ENCODE measurements at regions not wholly inside any gene's neighbourhood (a gene's known extent, or its start where the extent isn't known, plus 50 kb on each side); places are given as distances from the start of the nearest gene placed in this dataset.

DNA sequence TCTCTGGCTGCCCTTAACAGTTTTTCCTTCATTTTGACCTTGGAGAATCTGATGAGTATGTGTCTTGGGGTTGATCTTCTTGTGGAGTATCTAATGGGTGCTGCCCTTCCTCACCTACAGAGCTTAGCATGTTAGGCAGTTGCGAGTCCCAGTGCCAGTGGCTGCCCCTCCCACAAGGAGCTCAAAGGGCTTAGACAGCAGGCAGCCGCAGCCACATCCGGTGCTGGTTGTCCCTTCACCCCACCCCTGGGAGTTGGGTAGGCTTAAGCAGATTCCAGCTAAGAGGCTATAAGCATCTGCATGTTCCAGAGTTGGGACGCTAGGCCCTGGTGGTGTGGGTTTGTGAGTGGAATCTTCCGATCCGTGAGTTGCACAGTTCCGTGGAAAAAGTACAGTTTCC lies 322.1 kb upstream of the ARX start:
- TF ChIP-seq CTCF (IDR thresholded peaks at IDR 0.05; ENCODE audit: low read depth, low read length, poor library complexity, severe bottlenecking) (no peak), EZH2phosphoT487 (IDR thresholded peaks at IDR 0.05; ENCODE audit: borderline replicate concordance, low read length) (no peak)
